ENCODE measurements at regions not wholly inside any gene's neighbourhood (a gene's known extent, or its start where the extent isn't known, plus 50 kb on each side); places are given as distances from the start of the nearest gene placed in this dataset.

GRCh38 chr9:11755951-11756350, 937.2 kb upstream of the TYRP1 start:
- no peak for DNase-seq

DNA sequence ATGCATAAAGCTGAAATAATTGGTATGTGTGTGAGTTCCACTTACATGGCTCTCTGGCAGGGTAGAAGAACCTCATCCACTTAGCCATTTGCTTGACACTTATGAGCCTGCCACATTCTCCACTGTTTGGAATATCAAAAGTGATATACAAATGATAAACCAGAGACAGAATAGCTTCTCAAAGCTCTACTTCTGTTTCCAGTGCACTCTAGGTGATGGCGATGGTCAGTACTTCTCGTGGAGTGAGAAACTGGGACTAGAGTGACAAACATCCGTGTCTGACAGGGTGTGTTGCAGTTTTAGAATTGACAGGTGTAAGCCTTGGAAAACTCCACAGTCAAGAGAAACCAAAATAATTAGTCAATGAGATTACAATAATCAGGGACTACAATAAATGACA, 935.8 kb upstream of the TYRP1 start:
- no peak for DNase-seq

GRCh38 chr9:11758016-11758415, 935.2 kb upstream of the TYRP1 start:
- no peak for DNase-seq

- DNase-seq: no peak
These were observed 913.2 kb upstream of the TYRP1 start for GRCh38 chr9:11779971-11780370.

GRCh38 chr9:11792870-11793269, 900.3 kb upstream of the TYRP1 start:
- DNase-seq: no peak

GRCh38 chr9:11794984-11795383, 898.2 kb upstream of the TYRP1 start:
- DNase-seq: no peak

DNA sequence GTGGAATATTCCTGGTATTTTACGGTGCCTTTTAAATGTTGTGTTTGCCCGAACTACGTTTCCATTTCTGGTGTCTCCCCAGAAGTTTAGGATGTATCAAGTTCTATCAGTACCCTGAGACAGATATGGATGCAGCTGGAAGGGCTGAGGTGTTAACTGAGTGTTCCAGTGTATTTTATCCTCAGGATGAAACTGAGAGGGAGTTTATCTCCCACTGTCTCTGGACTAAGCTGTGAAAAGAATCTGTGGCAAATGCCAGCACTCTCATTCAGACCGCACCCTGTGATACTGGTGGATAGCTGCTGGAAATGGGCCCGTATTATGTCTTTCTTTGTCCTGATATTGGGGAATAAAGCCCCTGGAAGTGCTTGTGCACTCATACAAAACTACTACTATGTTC, 887.2 kb upstream of the TYRP1 start:
- no peak for DNase-seq

DNA sequence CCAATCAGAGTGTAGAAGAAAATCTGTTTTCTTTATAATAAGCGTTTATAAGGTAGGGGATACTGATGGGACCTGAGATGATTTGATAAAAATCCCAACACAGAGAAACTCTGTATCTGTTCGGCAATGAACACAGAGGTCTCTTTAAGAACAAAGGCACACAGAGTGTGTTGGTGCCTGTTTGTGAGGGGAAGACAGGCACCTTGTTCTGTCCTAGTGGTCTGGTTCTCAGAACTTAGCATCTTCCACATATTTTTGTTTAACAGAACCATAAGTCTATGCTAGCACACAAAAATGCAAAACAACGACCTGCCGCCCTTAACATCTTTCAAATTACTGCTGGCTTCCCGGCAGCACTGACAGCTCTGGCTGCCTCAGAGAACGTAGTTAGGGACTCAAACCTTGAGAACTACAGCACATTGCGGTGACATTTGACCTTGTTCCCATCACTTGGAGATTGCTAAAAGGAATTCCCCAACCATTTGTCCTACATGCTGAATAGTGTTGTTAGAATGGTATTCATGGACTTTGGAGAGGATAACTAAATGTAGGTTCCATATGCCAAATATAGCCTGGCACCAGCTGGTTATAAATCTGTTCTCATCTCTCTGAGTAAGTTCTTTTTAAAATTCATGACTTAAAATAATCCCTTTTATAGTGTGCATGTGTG, 871.7 kb upstream of the TYRP1 start:
- no peak for DNase-seq

GRCh38 chr9:11828201-11828600, 865.0 kb upstream of the TYRP1 start:
- DNase-seq: no peak

DNA sequence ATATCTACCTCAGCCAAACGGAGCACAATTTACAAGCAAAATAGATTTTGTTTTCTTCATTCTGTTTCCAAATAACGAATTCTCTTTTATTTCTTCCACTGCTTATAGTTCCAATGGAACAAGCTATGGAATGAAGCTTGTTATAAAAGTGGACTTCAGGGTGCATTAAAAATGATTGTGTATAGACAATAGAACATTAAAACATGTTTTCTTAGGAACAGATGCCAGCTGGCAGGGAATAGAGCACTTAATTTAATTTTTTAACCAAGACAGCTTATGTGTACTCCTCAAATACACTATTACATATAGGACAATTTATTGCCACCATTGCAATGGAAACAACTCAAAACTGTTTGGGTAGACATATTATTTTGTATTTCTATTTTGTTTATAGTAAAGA, 860.1 kb upstream of the TYRP1 start:
- no peak for DNase-seq

- DNase-seq: no peak
These were observed 824.4 kb upstream of the TYRP1 start for GRCh38 chr9:11868795-11869194.

- no peak for DNase-seq
These were observed 821.3 kb upstream of the TYRP1 start for GRCh38 chr9:11871852-11872251.

DNA sequence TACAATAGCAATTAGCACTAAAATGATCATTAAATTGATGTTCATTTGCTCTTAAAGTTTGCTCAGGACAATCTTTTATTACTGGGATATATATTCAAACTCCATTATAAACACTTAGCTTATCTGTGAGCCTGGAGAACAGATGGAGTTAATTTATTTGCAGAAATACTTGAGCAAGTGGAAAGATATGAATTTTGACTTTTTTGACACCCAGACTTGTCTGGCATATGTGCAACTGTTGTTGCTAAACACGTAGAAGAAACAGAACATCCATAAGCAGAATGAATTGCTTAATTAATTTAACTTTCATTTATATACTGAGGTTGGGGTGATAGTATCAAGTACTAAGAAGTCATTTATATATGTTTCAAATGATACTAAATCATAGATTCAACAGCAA, 820.7 kb upstream of the TYRP1 start:
- DNase-seq: no peak

DNA sequence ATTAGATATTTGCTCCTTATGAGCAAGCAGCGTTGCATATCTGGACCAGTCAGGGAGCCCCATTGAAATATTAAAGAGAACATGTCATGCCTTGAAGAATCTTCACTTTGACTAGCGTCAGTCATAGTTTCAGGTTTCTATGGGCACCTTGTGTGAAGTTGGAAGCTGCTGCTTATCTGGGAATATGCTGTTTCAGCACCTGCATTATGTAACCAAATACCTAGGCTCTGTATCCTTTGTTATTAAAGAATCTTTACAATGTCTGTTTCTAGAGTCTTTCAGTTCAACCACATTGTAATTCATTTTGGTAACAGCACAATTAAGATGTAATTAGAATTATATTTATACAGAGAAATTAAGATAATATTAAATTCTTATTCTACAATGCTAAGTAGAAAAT, 818.8 kb upstream of the TYRP1 start:
- DNase-seq: no peak

DNA sequence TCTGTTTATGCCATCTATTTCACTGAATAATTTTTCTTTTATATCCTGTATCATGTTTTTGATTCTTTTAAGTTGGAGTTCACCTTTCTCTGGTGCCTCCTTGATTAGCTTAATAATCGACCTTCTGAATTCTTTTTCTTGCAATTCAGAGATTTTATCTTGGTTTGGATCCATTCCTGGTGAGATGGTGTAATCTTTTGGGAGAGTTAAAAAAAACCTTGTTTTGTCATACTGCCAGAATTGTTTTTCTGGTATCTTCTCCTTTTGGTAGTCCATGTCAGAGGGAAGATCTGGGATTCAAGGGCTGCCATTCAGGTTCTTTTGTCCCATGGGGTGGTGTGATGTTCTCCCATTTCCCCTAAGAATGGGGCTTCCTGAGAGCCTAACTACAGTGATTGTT, 800.8 kb upstream of the TYRP1 start:
- DNase-seq: no peak

- DNase-seq: no peak
These were observed 799.9 kb upstream of the TYRP1 start for GRCh38 chr9:11893331-11893730.

GRCh38 chr9:11894136-11894535, 799.0 kb upstream of the TYRP1 start:
- DNase-seq: no peak

DNA sequence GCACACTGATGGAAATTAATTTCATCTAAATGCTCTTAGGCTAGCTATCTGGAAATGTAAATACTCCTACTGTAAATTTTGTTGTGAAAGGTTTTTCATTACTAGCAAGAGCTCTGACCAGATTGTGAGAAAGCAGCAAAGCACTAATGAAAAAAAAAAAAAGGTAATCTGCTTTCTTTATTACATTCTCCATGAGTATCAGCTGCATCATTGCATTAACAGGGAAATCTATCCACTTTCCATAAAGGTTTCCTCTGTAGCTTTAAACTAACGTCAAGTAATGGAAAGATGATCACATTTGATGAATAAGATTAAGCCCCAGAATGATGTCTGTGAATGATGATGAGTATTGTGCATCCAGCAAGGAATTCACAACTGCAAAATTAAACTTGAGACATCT, 790.6 kb upstream of the TYRP1 start:
- no peak for DNase-seq

- no peak for DNase-seq
These were observed 777.5 kb upstream of the TYRP1 start for GRCh38 chr9:11915699-11916098.

DNA sequence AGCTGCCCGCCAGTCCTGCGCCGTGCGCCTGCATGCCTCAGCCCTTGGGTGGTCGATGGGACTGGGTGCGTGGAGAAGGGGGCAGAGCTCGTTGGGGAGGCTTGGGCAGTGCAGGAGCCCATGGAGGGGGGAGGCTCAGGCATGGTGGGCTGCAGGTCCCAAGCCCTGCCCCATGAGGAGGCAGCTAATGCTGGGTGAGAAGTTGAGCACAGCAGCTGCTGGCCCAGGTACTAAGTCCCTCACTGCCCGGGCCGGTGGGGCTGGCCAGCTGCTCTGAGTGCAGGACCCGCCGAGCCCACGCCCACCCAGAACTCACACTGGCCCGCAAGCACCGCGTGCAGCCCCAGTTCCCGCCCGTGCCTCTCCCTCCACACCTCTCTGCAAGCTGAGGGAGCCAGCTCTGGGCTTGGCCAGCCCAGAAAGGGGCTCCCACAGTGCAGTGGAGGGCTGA, 764.3 kb upstream of the TYRP1 start:
- no peak for DNase-seq

GRCh38 chr9:11931109-11931508, 762.1 kb upstream of the TYRP1 start:
- DNase-seq: no peak

GRCh38 chr9:11931751-11932150, 761.4 kb upstream of the TYRP1 start:
- DNase-seq: no peak

- no peak for DNase-seq
These were observed 759.3 kb upstream of the TYRP1 start for GRCh38 chr9:11933926-11934325.

DNA sequence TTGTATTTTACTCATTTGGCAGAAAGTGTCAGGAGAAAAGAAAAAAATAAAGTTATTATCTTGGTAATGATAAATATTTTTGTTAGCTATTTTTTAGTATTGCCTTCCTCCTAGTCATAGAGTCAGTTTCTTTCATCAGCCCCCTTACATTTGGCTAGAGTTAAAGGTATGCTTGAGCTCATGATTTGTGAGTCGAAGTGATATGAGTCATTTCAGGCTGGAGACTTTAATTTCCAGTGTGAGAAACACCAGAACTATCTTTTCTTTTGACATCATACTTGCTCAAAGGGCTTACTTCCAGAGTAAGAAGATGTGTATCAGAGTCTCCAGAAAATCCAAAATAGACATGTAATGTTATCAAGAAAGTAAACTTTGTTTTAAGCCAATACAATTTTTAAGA, 746.7 kb upstream of the TYRP1 start:
- DNase-seq: no peak

DNA sequence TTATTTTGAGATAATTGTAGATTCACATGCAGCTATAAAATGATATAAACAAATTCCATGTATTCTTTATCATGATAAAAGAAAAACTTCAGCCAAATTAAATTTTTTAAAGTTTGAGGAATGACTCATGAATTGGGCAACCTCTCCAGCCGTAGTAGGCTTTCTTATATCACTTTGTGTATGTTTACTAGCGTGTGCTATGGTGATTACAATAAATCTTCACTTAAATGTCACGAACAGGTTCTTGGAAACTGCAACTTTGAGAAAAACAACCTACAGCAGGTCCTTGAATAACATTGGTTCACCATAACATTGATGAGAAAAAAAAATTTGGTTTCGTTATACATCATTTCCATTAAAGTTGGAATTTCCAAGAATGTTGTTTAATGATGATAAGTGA, 730.9 kb upstream of the TYRP1 start:
- DNase-seq: no peak

Data from inflammatory macrophage (primary cell).